DOHH2 (cell line): ENCODE measurements at regions not wholly inside any gene's neighbourhood (a gene's known extent, or its start where the extent isn't known, plus 50 kb on each side); places are given as distances from the start of the nearest gene placed in this dataset.

ENCODE experiments used
- H3F3A ChIP-seq: fragments of 200-600 bp; sonication (generic), shearing (Covaris generic); 2 replicates; pipeline ENCODE4 v1.6.0; 2016; ENCODE audit warnings: antibody characterized with exemption, mild to moderate bottlenecking; ENCODE audit not compliant: control insufficient read depth, insufficient read depth
- H3K27ac ChIP-seq: fragments of 200-600 bp; sonication (generic); 2 replicates; pipeline ENCODE4 v1.5.1; 2014; ENCODE audit warnings: low read depth, mild to moderate bottlenecking, low read length, moderate library complexity
- H3K27me3 ChIP-seq: fragments of 200-600 bp; sonication (generic); 2 replicates; pipeline ENCODE4 v1.6.1; 2014; ENCODE audit warnings: mild to moderate bottlenecking, low read length, mixed read lengths; ENCODE audit not compliant: control insufficient read depth
- H3K36me3 ChIP-seq: fragments of 200-600 bp; sonication (generic); 2 replicates; pipeline ENCODE4 v1.6.1; 2014; ENCODE audit warnings: mild to moderate bottlenecking, low read length, moderate library complexity, mixed read lengths; ENCODE audit not compliant: control insufficient read depth
- H3K4me1 ChIP-seq: fragments of 200-600 bp; sonication (generic); 2 replicates; pipeline ENCODE4 v1.6.1; 2014; ENCODE audit warnings: mild to moderate bottlenecking, low read length, mixed read lengths; ENCODE audit not compliant: control insufficient read depth
- H3K4me2 ChIP-seq: fragments of 200-600 bp; sonication (generic); 2 replicates; pipeline ENCODE4 v1.6.0; 2014; ENCODE audit warnings: mild to moderate bottlenecking, low read length, moderate library complexity
- H3K4me3 ChIP-seq: fragments of 200-600 bp; sonication (generic); 2 replicates; pipeline ENCODE4 v1.5.1; 2014; ENCODE audit warnings: mild to moderate bottlenecking, low read length, mixed read lengths
- H3K79me2 ChIP-seq: fragments of 200-600 bp; sonication (generic); 2 replicates; pipeline ENCODE4 v1.6.1; 2014; ENCODE audit warnings: mild to moderate bottlenecking, low read length, mixed read lengths; ENCODE audit not compliant: control insufficient read depth
- H3K9me2 ChIP-seq: fragments of 200-600 bp; sonication (generic); replicated peaks from 2 replicates; pipeline ENCODE4 v1.6.1; 2014; ENCODE audit warnings: mild to moderate bottlenecking, low read length, mixed read lengths; ENCODE audit not compliant: control insufficient read depth
- H3K9me3 ChIP-seq: fragments of 200-600 bp; sonication (generic); 2 replicates; pipeline ENCODE4 v1.6.1; 2014; ENCODE audit warnings: antibody characterized with exemption, low read length, mixed read lengths; ENCODE audit not compliant: control insufficient read depth, insufficient read depth
- H4K20me1 ChIP-seq: fragments of 200-600 bp; sonication (generic); 2 replicates; pipeline ENCODE4 v1.6.0; 2014; ENCODE audit warnings: low read depth, mild to moderate bottlenecking, antibody characterized with exemption, low read length, moderate library complexity; ENCODE audit not compliant: control insufficient read depth, insufficient read depth
- CTCF ChIP-seq: fragments of 200-600 bp; sonication (generic); IDR thresholded peaks from one replicate; pipeline ENCODE4 v1.5.1; 2014; ENCODE audit warnings: antibody characterized with exemption, mild to moderate bottlenecking, low read depth, low read length; ENCODE audit not compliant: poor library complexity, severe bottlenecking
- EZH2phosphoT487 ChIP-seq: fragments of 200-600 bp; sonication (generic); IDR thresholded peaks from 2 replicates; pipeline ENCODE4 v1.6.1; 2017; ENCODE audit warnings: borderline replicate concordance, mild to moderate bottlenecking, antibody characterized with exemption, low read length, moderate library complexity, mixed read lengths

GRCh38 chr10:123501148-123501547 lies 165.0 kb upstream of the GPR26 start:
- H4K20me1 ChIP-seq = no peaks in the 10 kb centered on the region
- 0 out of 2 replicates have a peak, but pooled peaks cover 3% of the 10 kb centered on the region for H3K4me1 ChIP-seq
- no peaks in the 10 kb centered on the region for H3K9me3 ChIP-seq
- TF ChIP-seq CTCF (no peak), EZH2phosphoT487 (no peak)
- no peak overlapping the region for H3K27ac ChIP-seq
- no peaks in the 10 kb centered on the region for H3K27me3 ChIP-seq
- H3K9me2 ChIP-seq = no peaks in the 10 kb centered on the region
- no peaks in the 10 kb centered on the region for H3K79me2 ChIP-seq
- H3K36me3 ChIP-seq = no peaks in the 10 kb centered on the region
- no peak overlapping the region for H3K4me2 ChIP-seq
- no peaks in the 10 kb centered on the region for H3F3A ChIP-seq
- no peak overlapping the region for H3K4me3 ChIP-seq

GRCh38 chr10:123502983-123503382 lies 163.2 kb upstream of the GPR26 start:
- no peaks in the 10 kb centered on the region for H4K20me1 ChIP-seq
- H3K79me2 ChIP-seq = no peaks in the 10 kb centered on the region
- TF ChIP-seq CTCF (peak; percentile 18), EZH2phosphoT487 (no peak)
- no peaks in the 10 kb centered on the region for H3K9me2 ChIP-seq
- H3K4me1 ChIP-seq = peaks cover 16% of the 10 kb centered on the region
- no peaks in the 10 kb centered on the region for H3K9me3 ChIP-seq
- H3K36me3 ChIP-seq = no peaks in the 10 kb centered on the region
- no peak overlapping the region for H3K4me3 ChIP-seq
- H3K27me3 ChIP-seq = no peaks in the 10 kb centered on the region
- no peak overlapping the region for H3K4me2 ChIP-seq
- H3K27ac ChIP-seq = no peak overlapping the region
- H3F3A ChIP-seq = no peaks in the 10 kb centered on the region

- no peaks in the 10 kb centered on the region for H3K79me2 ChIP-seq
- no peaks in the 10 kb centered on the region for H3K9me2 ChIP-seq
- H3K4me2 ChIP-seq = no peak overlapping the region
- peaks cover 13% of the 10 kb centered on the region for H3K4me1 ChIP-seq
- TF ChIP-seq CTCF (no peak), EZH2phosphoT487 (no peak)
- H3K36me3 ChIP-seq = no peaks in the 10 kb centered on the region
- no peak overlapping the region for H3K27ac ChIP-seq
- no peaks in the 10 kb centered on the region for H4K20me1 ChIP-seq
- no peaks in the 10 kb centered on the region for H3F3A ChIP-seq
- H3K27me3 ChIP-seq = no peaks in the 10 kb centered on the region
- no peaks in the 10 kb centered on the region for H3K9me3 ChIP-seq
- no peak overlapping the region for H3K4me3 ChIP-seq
Observed at GRCh38 chr10:123506455-123506854, 159.7 kb upstream of the GPR26 start.
